ENCODE measurements at regions not wholly inside any gene's neighbourhood (a gene's known extent, or its start where the extent isn't known, plus 50 kb on each side); places are given as distances from the start of the nearest gene placed in this dataset.

GRCh38 chr22:25419247-25420113, 145.0 kb upstream of the GRK3 start (continued):
- TF ChIP-seq HMGXB3 (CRISPR knock-in tag; IDR thresholded peaks at IDR 0.05; ENCODE audit: borderline replicate concordance) (0 out of 2 replicates have a peak, but pooled peaks have one; percentile 6), SOX13 (IDR thresholded peaks at IDR 0.05) (no peak), SOX13 (CRISPR knock-in tag; conservative IDR thresholded peaks at IDR 0.05 in 1 of 2, IDR thresholded peaks at IDR 0.05 in 1 of 2) (peak in 1 of 2 experiments; percentile 63; a peak in 2 of 4 replicates), SIN3B (IDR thresholded peaks at IDR 0.05; ENCODE audit: low read length) (no peak), ZNF670 (CRISPR knock-in tag; IDR thresholded peaks at IDR 0.05; ENCODE audit: borderline replicate concordance) (0 out of 2 replicates have a peak, but pooled peaks have one; percentile 40), ESRRA (CRISPR knock-in tag; IDR thresholded peaks at IDR 0.05; ENCODE audit: low read depth) (no peak), CCDC6 (CRISPR knock-in tag; IDR thresholded peaks at IDR 0.05) (0 out of 2 replicates have a peak, but pooled peaks have one; percentile 37), THAP7 (CRISPR knock-in tag; IDR thresholded peaks at IDR 0.05) (no peak)

All from HepG2 (cell line).